ENCODE measurements at regions not wholly inside any gene's neighbourhood (a gene's known extent, or its start where the extent isn't known, plus 50 kb on each side); places are given as distances from the start of the nearest gene placed in this dataset.
A peak's percentile ranks its signal among the peaks of the same experiment; 100 is the strongest.
"Not testable (repeated sequence)": the region's sequence is repeated elsewhere in the genome, so short reads cannot be mapped to it uniquely, and the experiment has no call there.

DNA sequence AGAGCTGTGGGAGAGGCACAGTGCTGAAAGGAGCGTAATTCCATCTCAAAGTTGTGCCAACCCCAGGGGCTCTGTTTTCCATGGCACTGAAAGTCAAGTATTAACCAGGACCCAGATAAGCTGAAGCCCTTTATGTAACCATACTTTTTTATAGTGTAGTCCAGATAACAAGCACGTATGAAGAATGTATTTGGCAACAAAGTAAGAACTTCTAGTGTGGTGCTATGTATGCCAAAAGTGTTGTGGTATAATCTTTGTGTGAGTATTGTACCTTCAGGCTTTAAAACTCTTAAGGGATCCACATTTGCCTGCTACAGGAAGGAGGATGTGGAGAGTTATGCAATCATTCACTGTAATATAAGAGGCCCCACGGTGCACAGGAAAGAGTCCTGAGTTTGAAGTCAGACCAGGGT, 129.4 kb downstream of the IBTK start:
- H3K4me3 ChIP-seq (ENCODE audit: low read depth, low read length) = no peak overlapping the region
- DNase-seq (ENCODE audit: low read depth) = peak; percentile 60
- TF ChIP-seq, protein P1, sequence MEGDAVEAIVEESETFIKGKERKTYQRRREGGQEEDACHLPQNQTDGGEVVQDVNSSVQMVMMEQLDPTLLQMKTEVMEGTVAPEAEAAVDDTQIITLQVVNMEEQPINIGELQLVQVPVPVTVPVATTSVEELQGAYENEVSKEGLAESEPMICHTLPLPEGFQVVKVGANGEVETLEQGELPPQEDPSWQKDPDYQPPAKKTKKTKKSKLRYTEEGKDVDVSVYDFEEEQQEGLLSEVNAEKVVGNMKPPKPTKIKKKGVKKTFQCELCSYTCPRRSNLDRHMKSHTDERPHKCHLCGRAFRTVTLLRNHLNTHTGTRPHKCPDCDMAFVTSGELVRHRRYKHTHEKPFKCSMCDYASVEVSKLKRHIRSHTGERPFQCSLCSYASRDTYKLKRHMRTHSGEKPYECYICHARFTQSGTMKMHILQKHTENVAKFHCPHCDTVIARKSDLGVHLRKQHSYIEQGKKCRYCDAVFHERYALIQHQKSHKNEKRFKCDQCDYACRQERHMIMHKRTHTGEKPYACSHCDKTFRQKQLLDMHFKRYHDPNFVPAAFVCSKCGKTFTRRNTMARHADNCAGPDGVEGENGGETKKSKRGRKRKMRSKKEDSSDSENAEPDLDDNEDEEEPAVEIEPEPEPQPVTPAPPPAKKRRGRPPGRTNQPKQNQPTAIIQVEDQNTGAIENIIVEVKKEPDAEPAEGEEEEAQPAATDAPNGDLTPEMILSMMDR (IDR thresholded peaks at IDR 0.05; ENCODE audit: insufficient read depth, low read length) = no peak

DNA sequence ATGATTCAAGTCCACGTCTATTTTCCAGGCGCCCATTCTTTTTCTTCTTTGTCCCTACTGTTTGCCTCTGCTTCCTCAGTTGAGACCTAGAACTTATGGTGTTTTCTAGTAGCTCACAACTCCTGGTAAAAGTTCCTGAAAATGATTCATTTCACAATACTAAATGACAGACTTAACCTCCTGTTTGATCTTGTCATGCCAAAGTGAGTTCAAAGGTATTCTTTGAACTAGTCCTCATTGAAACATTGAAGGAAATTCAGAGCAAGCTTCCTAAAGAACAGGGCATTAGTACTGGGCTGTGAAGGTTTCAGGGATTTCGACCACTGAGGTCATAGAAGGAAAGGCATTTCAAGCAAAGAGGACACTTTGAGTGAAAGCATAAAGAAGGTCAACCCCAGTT, 132.8 kb downstream of the IBTK start:
- TF ChIP-seq, protein P1 (IDR thresholded peaks at IDR 0.05; ENCODE audit: insufficient read depth, low read length) = no peak
- H3K4me3 ChIP-seq (ENCODE audit: low read depth, low read length) = no peak overlapping the region
- no peak for DNase-seq (ENCODE audit: low read depth)

DNA sequence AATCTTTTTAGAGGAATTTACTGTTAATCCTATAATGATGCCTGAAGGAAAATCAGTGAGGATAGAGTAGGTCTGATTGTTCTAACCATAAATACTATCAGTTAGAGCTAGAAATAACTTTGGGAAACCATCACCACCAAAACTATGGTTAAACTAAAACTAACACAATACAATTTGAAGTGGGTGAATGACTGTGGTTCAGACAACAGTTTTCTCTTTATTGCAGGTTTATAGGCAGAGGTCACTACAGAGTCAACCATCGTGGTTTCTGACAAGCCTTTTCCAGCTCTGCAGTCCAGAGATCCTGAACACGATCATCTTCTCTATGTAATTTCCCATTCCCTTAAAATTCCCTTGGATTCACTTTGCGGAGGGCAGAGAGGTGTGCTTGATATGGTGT, 134.3 kb downstream of the IBTK start:
- DNase-seq (ENCODE audit: low read depth) = no peak
- TF ChIP-seq, protein P1 (IDR thresholded peaks at IDR 0.05; ENCODE audit: insufficient read depth, low read length) = no peak
- no peak overlapping the region for H3K4me3 ChIP-seq (ENCODE audit: low read depth, low read length)

DNA sequence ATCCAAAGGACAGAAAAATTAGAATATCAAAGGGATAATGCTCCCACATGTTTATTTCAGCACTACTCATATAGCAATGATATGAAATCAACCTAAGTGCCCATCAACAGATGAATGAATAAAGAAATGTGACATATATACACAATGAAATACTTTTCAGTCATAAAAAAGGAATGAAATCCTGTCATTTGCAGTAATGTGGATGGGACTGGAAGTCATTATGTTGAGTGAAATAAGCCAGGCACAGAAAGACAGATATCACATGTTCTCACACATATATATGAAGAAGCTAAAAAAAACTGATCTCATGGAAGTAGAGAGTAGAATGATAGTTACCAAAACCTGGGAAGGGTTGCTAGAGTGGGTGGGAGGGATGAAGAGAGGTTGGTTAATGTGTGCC, 135.7 kb downstream of the IBTK start:
- TF ChIP-seq, protein P1 (IDR thresholded peaks at IDR 0.05; ENCODE audit: insufficient read depth, low read length) = no peak
- DNase-seq (ENCODE audit: low read depth) = no peak
- H3K4me3 ChIP-seq (ENCODE audit: low read depth, low read length) = no peak overlapping the region

DNA sequence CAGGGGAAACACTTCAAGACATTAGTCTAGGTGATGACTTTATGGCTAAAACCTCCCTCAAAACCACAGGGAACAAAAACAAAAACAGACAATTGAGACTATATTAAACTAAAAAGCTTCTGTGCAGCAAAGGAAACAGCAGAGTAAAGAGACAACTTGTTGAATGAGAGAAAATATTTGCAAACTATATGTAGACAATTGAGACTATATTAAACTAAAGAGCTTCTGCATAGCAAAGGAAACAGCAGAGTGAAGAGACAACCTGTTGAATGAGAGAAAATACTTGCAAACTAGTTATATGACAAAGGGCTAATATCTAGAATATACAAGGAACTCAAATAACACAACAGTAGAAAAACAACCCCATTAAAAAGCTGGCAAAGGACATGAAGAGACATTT, 136.4 kb downstream of the IBTK start:
- DNase-seq (ENCODE audit: low read depth) = no peak
- TF ChIP-seq, protein P1 (IDR thresholded peaks at IDR 0.05; ENCODE audit: insufficient read depth, low read length) = no peak
- H3K4me3 ChIP-seq (ENCODE audit: low read depth, low read length) = no peak overlapping the region

DNA sequence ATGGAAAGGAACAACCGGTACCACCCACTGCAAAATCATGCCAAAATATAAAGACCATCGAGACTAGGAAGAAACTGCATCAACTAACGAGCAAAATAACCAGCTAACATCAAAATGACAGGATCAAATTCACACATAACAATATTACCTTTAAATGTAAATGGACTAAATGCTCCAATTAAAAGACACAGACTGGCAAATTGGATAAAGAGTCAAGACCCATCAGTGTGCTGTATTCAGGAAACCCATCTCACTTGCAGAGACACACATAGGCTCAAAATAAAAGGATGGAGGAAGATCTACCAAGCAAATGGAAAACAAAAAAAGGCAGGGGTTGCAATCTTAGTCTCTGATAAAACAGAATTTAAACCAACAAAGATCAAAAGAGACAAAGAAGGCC, 144.4 kb downstream of the IBTK start:
- H3K4me3 ChIP-seq (ENCODE audit: low read depth, low read length); DNase-seq (ENCODE audit: low read depth): not testable (repeated sequence)

DNA sequence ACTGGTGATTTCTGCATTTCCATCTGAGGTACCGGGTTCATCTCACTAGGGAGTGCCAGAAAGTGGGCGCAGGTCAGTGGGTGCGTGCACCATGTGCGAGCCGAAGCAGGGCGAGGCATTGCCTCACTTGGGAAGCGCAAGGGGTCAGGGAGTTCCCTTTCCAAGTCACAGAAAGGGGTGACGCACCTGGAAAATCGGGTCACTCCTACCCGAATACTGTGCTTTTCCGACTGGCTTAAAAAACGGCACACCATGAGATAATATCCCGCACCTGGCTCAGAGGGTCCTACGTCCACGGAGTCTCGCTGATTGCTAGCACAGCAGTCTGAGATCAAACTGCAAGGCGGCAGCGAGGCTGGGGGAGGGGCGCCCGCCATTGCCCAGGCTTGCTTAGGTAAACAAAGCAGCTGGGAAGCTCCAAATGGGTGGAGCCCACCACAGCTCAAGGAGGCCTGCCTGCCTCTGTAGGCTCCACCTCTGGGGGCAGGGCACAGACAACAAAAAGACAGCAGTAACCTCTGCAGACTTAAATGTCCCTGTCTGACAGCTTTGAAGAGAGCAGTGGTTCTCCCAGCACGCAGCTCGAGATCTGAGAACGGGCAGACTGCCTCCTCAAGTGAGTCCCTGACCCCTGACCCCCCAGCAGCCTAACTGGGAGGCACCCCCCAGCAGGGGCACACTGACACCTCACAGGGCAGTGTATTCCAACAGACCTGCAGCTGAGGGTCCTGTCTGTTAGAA, 146.0 kb downstream of the IBTK start:
- not testable (repeated sequence) for H3K4me3 ChIP-seq (ENCODE audit: low read depth, low read length); DNase-seq (ENCODE audit: low read depth)

DNA sequence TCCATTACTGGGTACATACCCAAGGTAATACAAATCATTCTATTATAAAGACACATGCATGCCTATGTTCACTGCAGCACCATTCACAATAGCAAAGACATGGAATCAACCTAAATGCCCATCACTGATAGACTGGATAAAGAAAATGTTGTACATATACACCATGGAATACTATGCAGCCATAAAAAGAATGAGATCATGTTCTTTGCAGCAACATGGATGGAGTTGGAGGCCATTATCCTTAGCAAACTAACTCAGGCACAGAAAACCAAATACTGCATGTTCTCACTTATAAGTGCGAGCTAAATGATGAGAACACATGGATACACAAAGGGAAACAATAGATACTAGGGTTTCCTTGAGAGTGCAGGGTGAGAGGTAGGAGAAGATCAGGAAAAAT, 146.8 kb downstream of the IBTK start:
- H3K4me3 ChIP-seq (ENCODE audit: low read depth, low read length) = not testable (repeated sequence)

More for the DNA sequence above, 146.8 kb downstream of the IBTK start:
- DNase-seq (ENCODE audit: low read depth) = not testable (repeated sequence)
